ENCODE measurements at regions not wholly inside any gene's neighbourhood (a gene's known extent, or its start where the extent isn't known, plus 50 kb on each side); places are given as distances from the start of the nearest gene placed in this dataset.

DNA sequence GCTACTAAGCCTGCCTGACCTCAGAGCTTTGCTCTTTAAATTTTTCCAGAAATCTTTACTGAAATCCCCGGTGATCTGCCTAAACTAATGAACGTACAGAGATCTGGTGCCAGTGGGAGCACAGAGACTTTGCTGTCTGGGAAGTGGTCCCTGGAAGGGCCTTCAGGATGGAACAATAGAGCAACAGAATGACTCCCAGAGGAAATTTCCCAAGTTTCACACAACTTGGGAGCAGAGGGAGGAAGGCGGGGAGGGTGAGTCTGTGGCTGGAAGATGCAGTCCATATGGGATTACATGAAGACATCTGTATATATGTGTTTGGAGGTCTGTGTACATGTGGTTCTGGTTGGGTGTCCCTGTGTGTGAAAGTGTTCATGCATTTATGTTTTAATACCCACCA is 638.3 kb downstream of the CCDC171 start:
- TF ChIP-seq SP1 (IDR thresholded peaks at IDR 0.05) (no peak), TAF1 (conservative IDR thresholded peaks at IDR 0.05) (no peak), YY1 (IDR thresholded peaks at IDR 0.05) (no peak), RAD21 (IDR thresholded peaks at IDR 0.05) (no peak), GABPA (IDR thresholded peaks at IDR 0.05 in 1 of 2, conservative IDR thresholded peaks at IDR 0.05 in 1 of 2) (no peak)
- TF ChIP-seq, protein P1, sequence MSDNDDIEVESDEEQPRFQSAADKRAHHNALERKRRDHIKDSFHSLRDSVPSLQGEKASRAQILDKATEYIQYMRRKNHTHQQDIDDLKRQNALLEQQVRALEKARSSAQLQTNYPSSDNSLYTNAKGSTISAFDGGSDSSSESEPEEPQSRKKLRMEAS (IDR thresholded peaks at IDR 0.05) = no peak
- TF ChIP-seq, protein P2, sequence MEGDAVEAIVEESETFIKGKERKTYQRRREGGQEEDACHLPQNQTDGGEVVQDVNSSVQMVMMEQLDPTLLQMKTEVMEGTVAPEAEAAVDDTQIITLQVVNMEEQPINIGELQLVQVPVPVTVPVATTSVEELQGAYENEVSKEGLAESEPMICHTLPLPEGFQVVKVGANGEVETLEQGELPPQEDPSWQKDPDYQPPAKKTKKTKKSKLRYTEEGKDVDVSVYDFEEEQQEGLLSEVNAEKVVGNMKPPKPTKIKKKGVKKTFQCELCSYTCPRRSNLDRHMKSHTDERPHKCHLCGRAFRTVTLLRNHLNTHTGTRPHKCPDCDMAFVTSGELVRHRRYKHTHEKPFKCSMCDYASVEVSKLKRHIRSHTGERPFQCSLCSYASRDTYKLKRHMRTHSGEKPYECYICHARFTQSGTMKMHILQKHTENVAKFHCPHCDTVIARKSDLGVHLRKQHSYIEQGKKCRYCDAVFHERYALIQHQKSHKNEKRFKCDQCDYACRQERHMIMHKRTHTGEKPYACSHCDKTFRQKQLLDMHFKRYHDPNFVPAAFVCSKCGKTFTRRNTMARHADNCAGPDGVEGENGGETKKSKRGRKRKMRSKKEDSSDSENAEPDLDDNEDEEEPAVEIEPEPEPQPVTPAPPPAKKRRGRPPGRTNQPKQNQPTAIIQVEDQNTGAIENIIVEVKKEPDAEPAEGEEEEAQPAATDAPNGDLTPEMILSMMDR (IDR thresholded peaks at IDR 0.05; ENCODE audit: low read depth, low read length, missing input control) = no peak

Data from liver (tissue), 3 donors.